K562 (cell line): ENCODE measurements at regions not wholly inside any gene's neighbourhood (a gene's known extent, or its start where the extent isn't known, plus 50 kb on each side); places are given as distances from the start of the nearest gene placed in this dataset.

ENCODE experiments used
- EP300 ChIP-seq: IDR thresholded peaks from 2 replicates; pipeline ENCODE4 v1.6.1; 2012; ENCODE audit warnings: low read length, improper control_type of control experiment
- HDAC2 ChIP-seq: fragments of 450-650 bp; IDR thresholded peaks from 2 replicates; pipeline ENCODE4 v1.6.1; 2016; ENCODE audit warnings: mild to moderate bottlenecking
- ID3 ChIP-seq, 2 experiments: fragments of 250-450 bp in 1 of 2; fragments of 450-650 bp in 1 of 2; sonication (Bioruptor Pico) in 1 of 2; IDR thresholded peaks; 2 replicates each; pipeline versions ENCODE4 v1.6.1 to v1.8.0; 2016 to 2021; ENCODE audit warnings: mild to moderate bottlenecking in 2 of 2, moderate library complexity in 2 of 2, missing compliant biosample characterization in 1 of 2, missing genetic modification characterization in 1 of 2
- POLR2A ChIP-seq: fragments of 450-650 bp; conservative IDR thresholded peaks from 2 replicates; pipeline ENCODE4 v1.6.1; 2016
- POLR2AphosphoS5 ChIP-seq: IDR thresholded peaks from 2 replicates; pipeline ENCODE4 v1.6.1; 2011; ENCODE audit warnings: mild to moderate bottlenecking, low read depth, low read length, moderate library complexity; ENCODE audit not compliant: control insufficient read depth, insufficient read depth
- ZBTB1 ChIP-seq: sonication (generic); formaldehyde crosslinking; IDR thresholded peaks from 2 replicates; pipeline ENCODE4 v1.8.1; 2023; ENCODE audit warnings: missing genetic modification reagents, low read depth, mild to moderate bottlenecking, borderline replicate concordance
- ZNF217 ChIP-seq: sonication (generic); formaldehyde crosslinking; IDR thresholded peaks from 2 replicates; pipeline ENCODE4 v1.8.0; 2022; ENCODE audit warnings: mild to moderate bottlenecking, missing genetic modification reagents
- ZNF707 ChIP-seq: fragments of 250-450 bp; sonication (Bioruptor Pico); conservative IDR thresholded peaks from 2 replicates; pipeline ENCODE4 v1.8.0; 2022; ENCODE audit warnings: inconsistent platforms, mild to moderate bottlenecking, moderate library complexity
- TF ChIP-seq, protein P1 (sequence below): fragments of 450-650 bp; IDR thresholded peaks from 2 replicates; pipeline ENCODE4 v1.6.1; 2016; ENCODE audit warnings: mild to moderate bottlenecking
- TF ChIP-seq, protein P2 (sequence below), 2 experiments: fragments of 450-650 bp; IDR thresholded peaks; 2 replicates each; pipeline ENCODE4 v1.6.1; 2016; ENCODE audit warnings: mild to moderate bottlenecking in 2 of 2, borderline replicate concordance in 1 of 2, low read depth in 1 of 2, moderate library complexity in 1 of 2

DNA sequence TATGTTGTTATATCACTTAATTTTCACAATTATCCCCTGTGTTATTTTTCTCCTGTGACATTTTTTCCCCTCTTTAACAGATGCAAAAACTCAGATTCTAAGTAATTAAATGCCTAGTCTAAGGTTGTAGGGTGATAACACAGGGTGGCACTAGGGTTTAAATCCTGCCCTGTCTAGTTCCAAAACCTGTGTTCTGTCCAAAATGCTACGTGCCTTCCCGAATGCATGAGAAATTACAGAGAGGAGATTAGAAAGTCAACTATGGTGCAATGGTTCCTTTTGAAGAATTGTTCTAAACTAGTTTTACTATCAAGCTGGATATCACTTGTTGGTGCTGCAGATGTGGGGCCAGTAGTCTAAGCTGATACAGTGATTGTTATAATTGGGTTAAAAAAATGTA lies 108.0 kb downstream of the DIPK2A start:
- TF ChIP-seq ZNF217 (CRISPR knock-in tag) = no peak
- TF ChIP-seq EP300 = no peak
- no peak for TF ChIP-seq POLR2A
- TF ChIP-seq, protein P1, sequence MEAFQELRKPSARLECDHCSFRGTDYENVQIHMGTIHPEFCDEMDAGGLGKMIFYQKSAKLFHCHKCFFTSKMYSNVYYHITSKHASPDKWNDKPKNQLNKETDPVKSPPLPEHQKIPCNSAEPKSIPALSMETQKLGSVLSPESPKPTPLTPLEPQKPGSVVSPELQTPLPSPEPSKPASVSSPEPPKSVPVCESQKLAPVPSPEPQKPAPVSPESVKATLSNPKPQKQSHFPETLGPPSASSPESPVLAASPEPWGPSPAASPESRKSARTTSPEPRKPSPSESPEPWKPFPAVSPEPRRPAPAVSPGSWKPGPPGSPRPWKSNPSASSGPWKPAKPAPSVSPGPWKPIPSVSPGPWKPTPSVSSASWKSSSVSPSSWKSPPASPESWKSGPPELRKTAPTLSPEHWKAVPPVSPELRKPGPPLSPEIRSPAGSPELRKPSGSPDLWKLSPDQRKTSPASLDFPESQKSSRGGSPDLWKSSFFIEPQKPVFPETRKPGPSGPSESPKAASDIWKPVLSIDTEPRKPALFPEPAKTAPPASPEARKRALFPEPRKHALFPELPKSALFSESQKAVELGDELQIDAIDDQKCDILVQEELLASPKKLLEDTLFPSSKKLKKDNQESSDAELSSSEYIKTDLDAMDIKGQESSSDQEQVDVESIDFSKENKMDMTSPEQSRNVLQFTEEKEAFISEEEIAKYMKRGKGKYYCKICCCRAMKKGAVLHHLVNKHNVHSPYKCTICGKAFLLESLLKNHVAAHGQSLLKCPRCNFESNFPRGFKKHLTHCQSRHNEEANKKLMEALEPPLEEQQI = no peak
- TF ChIP-seq, protein P2, sequence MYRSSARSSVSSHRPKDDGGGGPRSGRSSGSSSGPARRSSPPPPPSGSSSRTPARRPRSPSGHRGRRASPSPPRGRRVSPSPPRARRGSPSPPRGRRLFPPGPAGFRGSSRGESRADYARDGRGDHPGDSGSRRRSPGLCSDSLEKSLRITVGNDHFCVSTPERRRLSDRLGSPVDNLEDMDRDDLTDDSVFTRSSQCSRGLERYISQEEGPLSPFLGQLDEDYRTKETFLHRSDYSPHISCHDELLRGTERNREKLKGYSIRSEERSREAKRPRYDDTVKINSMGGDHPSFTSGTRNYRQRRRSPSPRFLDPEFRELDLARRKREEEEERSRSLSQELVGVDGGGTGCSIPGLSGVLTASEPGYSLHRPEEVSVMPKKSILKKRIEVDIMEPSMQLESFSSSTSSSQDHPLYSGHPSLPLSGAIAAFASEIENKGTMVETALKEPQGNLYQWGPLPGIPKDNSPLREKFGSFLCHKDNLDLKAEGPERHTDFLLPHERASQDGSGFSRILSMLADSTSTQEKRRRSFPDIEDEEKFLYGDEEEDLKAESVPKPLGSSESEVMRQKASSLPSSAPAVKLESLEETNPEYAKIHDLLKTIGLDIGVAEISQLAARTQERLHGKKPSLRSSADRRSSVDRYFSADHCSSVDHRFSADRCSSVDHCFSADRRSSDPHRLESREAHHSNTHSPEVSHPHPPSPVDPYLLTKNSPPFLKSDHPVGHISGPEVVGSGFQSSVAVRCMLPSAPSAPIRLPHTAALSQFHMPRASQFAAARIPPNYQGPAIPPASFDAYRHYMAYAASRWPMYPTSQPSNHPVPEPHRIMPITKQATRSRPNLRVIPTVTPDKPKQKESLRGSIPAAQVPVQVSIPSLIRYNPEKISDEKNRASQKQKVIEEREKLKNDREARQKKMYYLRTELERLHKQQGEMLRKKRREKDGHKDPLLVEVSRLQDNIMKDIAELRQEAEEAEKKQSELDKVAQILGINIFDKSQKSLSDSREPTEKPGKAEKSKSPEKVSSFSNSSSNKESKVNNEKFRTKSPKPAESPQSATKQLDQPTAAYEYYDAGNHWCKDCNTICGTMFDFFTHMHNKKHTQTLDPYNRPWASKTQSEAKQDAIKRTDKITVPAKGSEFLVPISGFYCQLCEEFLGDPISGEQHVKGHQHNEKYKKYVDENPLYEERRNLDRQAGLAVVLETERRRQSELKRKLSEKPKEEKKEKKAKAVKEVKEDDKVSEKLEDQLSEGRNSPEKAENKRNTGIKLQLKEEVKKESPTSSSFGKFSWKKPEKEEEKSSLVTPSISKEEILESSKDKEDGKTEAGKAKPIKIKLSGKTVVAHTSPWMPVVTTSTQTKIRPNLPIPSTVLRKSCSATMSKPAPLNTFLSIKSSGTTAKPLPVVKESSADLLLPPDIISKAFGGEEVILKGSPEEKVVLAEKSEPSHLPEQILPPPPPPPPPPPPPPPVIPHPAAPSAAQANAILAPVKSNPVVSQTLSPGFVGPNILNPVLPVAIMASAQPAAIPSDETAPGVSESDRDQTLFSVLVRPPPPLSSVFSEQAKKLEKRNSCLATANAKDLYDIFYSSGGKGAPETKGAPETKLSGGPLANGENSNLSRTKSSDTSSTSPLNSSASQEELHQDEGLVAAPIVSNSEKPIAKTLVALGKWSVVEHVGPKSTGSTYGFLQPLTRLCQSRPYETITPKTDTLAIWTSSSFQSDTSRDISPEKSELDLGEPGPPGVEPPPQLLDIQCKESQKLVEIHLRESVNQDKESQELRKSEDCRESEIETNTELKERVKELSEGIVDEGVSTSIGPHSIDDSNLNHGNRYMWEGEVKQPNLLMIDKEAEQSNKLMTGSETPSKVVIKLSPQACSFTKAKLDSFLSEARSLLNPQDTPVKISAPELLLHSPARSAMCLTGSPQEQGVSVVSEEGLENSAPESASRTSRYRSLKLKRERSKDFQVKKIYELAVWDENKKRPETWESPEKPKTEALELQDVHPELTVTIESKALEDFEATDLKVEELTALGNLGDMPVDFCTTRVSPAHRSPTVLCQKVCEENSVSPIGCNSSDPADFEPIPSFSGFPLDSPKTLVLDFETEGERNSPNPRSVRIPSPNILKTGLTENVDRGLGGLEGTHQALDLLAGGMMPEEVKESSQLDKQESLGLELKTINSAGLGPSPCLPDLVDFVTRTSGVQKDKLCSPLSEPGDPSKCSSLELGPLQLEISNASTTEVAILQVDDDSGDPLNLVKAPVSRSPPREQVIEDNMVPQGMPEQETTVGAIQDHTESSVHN (IDR thresholded peaks at IDR 0.05; ENCODE audit: borderline replicate concordance in 1 of 2, low read depth in 1 of 2) = no peak
- no peak for TF ChIP-seq HDAC2
- no peak for TF ChIP-seq ZNF707 (CRISPR knock-in tag)
- TF ChIP-seq POLR2AphosphoS5 = no peak
- TF ChIP-seq ZBTB1 (CRISPR knock-in tag) = no peak
- TF ChIP-seq ID3 (CRISPR knock-in tag; IDR thresholded peaks at IDR 0.05) = no peak
- TF ChIP-seq ID3 (tag; IDR thresholded peaks at IDR 0.05) = no peak
